HG03103 (cell line): ENCODE measurements at regions not wholly inside any gene's neighbourhood (a gene's known extent, or its start where the extent isn't known, plus 50 kb on each side); places are given as distances from the start of the nearest gene placed in this dataset.

Experiments used
- ATAC-seq: cut with Tn5 transposase; IDR thresholded peaks from one replicate; pipeline ENCODE4 v1.9.1; 2021; ENCODE audit warnings: low read depth; ENCODE audit not compliant: unreplicated experiment

DNA sequence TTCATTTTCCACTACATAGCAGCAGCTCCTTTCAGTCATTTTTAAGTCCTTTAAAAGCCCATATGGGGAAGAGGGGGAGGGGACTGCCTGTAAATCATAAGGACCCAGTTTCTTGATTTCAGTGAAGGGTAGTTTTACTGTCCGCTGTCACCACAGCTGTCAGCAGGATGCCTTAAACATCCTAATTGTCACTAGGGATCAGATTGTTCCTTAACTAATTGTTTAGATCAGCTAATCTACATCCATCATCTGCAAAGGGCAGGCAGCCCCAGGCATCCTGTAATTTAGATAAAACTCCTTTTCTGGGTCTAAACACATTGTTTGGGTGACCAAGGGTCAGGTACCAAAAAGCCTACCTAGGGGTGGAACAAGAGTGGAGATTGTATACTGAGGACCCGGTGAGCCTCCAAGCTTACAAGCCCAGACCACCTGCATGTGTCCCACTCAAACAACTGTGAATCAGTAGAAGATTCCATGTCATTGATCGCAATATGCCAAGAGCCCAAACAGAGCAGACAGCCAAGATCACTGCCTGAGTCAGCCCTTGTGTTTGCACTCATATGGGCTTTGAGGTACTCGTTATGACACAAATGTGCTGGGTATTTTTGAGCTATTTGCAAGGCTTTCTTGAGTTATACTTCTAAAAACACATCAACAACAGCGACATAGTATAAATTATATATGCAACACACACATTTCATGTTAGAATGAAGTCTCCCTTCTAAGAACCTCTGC is 198.7 kb upstream of the CEP162 start:
- no peak for ATAC-seq

DNA sequence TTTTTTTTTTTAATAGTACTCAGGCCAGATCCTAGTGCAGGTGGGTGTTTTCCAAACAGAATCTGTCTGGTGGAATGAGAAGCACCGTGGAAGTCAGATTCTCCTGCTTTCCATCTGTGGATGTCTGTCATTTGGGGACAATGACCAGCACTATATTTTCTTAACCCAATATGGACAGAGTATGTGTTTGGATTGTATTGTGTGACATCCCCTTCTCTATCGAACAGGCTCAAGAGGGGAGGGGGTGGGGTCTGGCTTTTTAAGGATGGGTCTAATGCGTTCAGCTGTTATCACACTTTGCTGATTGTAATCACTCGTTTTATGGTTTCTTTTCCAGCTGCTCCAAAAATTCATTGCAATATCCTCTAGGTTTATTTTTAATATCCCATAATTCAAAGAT is 197.5 kb upstream of the CEP162 start:
- ATAC-seq = no peak

DNA sequence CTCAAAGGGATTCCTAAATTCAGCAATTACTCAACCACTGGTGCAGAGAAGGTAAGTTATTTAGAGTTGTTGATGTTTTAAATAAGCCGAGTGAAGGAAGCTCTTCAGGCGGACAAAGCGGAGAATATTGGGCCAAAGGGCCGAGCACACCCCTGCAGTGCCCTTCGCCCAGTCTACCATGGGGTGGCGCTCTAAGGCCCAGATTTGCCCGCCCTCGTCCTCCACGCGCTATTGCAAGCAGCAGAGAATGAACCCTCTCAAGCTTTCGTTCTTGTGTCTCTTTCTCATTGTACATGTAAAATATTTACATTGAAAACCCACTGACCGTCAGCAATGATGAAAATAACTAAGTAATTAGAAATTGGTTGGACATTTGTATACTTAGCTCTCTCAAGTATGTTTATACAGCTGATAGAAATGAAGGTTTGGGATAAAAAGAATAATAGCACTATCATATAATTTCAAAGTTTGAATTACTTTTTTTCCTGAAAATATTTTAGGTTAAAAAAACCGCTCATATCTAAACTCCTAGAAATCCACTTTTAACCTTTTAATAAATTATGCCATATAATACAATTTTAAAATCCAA is 195.0 kb upstream of the CEP162 start:
- peak; percentile 67 for ATAC-seq

DNA sequence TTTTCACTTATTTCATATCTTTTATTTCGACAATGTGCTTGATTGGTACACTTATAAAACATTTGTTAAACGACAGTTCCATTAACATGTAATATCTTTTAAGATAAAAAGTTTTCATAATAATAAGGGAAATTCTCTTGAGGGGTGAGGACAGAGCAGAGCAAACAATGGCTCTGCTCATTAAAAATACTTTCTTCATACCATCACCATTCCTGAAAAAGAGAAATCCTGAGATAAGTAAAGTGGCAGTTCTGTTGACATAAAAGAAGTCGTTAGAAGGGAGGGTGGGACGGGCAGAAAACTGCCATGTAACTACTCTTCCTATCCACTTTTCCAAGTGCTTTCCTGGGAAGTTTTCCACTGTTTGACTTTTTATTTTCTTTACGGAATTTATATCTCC is 193.6 kb upstream of the CEP162 start:
- ATAC-seq = no peak

DNA sequence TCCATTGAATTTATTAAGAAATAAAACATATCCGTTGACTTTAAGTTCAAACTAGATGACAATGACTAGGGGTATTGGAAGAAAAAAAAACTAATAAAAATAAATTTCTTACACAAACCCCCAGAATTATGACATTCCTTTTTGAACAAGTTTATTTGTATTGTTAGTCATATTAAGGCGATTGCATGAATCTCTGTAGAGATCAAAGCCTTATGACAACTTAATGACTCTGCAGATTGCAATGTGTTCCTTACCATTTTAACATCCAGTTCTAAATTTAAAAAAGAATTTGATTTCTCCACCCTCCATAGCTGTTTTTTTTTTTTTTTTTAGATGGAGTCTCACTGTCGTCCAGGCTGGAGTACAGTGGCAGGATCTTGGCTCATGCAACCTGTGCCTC is 189.8 kb upstream of the CEP162 start:
- ATAC-seq = no peak

DNA sequence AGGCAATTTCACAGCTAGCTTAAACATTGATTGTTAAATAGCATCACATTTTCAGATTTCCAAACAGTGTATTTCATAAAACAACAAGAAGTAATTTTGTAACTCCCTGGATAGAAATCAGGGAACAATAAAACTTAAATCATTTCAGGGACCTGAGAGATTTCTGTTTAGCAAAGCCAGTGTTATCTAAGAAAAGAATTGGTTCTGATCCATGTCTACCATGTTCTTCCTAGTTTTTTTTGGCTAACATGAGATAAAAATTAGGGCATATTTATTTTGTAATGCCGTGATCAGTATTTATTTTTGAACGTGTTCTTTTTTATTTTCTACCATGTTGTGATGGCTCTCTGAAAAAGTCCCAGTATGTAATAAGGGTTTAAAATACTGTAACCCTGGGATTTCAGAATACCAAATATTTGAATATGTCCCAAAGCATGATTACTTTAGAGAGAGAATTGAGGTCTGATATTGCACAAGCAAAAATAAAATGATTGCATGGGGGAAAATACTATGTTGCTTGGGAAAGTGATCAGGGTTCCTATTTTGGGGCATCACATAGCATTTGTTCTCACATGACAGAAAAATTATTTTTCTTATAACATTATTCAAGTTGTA is 188.7 kb upstream of the CEP162 start:
- no peak for ATAC-seq

DNA sequence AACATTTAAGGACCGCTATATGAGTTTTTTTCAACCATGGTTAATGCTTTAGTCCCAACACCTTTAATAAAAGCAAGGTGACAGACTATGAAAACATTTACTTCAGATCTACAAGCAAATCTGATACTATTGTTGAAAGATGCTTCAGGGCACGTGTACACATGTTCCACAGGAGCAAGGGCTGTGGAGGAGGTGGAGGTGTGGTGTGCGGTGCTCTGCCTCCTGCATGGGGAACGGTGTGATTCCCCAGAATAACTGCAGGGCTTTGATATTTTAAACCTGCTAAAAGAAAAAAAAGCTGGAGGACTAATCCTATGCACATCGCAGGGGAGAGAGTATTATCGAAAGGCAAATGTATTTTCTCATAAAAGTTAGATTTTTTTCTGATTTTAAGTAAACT is 188.1 kb upstream of the CEP162 start:
- ATAC-seq = no peak

DNA sequence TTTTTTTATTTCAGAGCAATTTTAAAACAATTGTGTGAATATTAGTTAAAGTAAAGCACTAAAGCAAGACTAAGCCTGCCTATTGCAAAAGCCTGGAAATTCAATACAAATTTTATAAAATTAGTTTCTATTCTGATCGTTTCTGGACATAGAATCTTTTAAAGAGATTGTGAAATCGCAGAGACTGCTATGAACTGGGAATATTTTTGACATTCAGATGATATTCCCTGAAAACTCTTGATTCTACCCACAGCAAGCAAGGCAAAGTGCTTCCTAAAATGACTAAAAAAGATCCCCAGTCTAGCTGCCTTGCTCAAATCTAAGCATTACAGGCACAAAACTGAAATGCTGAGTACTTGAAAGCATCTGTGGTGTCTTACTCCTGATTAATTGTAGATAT is 187.6 kb upstream of the CEP162 start:
- no peak for ATAC-seq

DNA sequence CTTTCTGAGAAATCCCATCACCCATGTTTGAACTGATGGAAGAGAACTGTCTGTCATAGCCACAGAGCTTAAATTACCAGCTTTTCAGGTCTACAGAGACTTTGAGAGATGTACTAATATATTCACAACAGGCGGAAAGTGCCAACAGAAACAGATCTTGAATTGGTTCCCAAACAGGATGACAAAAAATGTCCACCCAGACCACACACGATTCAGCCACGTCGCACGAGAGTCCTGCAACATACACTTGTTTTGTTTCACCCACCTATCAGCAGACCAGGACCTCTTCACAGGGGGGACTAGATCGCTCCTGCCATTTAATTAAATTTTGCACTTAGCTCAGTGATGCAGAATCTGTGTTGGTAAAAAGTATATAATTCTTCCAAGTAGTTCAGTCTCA is 187.1 kb upstream of the CEP162 start:
- no peak for ATAC-seq

DNA sequence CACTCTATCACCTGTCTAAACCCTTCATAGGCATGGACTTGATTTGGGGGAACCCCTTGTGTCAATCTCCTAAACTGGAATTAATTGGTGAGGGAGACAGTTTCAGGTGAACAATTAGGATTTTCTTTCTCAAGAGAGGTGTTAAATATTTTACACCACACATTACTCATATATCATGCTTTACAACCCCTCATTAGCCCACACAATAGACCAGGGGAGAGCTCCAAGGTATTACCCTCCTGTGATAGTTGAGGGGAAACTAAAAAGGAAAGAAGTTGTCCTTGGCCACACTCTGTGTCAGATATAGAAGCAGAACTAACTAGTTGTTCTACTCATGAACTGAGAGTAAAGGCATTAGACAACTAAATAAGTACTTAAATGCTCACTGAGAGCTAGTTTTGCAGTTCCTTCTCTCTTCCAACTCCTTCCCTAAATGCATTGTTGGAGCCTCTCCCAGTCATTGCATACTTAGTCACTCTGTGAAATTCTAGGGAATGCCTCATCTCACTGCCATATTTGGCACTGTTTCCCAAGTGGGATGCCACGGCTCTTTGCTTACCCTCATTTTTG is 183.7 kb upstream of the CEP162 start:
- no peak for ATAC-seq

DNA sequence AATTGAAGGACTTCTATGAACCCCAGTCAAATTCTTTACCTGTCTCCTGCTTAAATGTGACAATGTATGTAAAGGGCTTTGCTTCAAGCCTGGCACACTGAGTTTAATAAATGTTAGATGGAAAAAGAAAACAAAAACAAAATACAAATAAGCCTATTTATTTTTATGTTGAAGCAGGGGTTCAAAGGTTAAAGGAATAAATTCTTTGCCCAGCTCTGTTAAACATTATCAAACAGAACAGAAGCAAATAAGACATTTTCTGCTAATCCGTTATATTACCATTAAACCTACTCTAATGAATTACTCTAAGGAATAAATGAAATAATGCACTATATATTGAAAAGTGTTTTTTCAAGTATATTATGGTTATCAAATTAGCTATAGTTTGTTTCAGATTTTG is 182.5 kb upstream of the CEP162 start:
- no peak for ATAC-seq

DNA sequence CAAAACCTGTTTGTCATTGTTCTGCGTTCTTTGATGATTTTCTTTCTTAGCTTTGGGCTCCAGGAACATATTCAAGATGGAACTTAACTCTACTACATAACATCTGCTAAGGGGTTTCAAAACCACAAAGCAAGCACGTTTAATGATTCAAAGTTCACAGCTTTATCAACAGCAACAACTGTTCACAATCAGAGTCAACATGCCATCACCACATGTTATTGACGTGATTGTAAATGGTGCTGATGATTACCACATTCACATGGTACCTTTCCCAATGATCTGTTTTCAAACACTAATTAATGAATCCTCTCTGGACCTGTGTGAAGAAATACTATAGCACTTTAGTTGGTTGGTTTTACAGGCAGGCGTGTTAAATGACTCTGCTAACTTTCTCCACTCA is 180.6 kb upstream of the CEP162 start:
- ATAC-seq = no peak

DNA sequence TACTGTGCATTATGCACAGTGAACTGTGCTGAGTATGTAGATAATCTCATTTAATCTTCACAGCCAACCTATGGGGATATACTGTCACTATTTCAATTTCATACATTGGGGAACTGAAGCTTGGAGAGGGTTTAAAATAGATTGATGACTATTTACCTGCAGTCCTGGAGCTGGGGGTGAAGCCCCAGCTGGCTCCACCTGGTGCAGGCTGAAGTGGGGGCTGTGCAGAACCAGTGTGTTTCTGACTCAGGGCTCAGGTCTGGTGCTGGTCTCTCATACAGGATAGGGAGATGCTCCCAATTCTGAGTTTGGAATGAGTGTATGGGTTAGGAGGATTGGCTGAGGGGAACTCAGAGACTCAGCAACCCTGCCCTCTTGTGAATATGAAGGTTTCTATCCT is 176.1 kb upstream of the CEP162 start:
- no peak for ATAC-seq

DNA sequence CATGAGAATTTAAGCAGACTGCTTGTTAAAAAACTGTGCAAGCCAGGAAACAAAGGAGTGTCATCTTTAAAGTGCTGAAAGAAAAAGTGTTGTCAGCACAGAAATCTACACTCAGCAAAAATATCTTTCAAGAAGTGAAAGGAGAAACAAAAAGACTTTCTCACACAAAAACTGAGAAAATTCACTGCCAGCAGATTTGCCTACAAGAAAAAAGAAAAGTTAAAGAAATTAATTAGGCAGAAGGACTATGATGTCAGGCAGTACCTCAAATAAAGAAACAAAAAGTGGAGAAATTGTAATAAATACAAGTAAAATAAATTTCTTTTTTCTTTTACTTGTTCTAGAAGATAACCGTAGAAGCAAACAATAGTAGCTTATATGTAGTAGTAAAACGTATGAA is 171.6 kb upstream of the CEP162 start:
- no peak for ATAC-seq

DNA sequence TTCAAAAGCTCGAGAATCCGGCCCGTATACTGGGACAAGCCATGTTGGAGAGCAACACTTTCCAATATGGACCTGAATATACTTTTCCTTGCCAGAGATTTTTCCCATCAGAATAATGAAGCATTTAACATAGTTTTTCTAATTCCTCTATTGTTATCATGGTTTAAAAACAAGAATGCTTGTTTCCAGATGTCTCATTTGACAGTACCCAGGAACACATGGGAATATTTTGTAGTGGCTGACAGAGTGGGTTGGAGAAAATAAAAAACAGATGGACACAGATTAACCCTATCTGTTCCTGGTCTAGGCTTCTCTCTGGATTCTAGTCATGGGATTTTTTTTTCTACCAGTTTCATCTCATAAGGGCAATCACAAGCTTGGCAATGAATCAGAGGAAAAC is 164.8 kb upstream of the CEP162 start:
- no peak for ATAC-seq

DNA sequence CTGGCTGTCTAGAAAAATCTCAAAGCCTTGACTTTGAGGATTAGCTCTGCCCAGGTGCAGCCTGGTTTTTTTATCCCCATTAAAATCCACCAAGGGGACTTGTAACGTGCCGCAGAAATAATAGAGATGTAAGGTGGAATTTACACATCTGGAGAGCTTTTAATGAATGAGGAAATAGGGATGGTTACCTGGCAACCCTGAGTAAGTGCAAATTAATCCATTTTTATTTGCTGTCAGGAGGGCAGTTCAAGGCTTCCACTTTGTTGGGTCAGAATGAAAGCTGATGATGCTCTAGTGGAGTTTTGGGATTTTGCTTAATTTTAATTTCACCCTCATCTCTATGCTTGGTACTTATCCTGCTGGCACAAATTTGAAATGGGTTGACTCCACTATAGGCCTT is 163.4 kb upstream of the CEP162 start:
- no peak for ATAC-seq

DNA sequence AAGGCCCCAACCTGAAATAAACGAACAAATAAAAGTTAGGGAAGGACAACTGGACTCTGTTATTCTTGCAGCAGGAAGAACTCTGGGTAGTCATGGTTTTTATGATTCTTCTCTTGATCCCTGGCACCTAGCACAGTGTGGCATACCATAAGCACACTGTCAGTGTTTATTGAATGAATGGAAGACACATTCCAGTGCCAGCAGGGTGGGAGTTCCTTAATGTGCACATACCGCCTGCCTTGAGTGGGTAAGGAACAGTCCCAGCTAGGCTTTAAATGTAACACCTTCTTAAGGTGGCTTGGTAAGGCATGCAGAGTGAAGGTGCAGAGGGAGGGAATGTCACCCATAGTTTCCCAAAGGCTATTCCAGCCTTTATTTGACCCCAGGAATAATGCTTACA is 162.9 kb upstream of the CEP162 start:
- no peak for ATAC-seq

DNA sequence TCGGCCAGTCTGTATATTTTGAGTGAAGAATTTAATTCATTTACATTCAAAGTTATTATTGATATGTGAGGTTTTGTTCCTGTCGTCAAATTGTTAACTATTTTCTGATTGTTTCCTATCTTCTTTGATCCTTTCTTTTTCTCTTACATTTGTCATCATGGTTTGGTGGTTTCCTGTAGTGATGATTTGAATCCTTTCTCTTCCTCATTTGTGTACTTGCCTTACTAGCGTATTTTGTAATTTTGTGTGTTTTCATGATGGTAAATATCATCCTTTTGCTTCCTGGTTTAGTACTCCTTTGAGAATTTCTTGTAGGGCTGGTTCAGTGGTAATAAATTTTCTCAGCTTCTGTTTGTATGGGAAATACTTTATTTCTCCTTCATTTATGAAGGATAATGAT is 151.7 kb upstream of the CEP162 start:
- ATAC-seq = no peak

DNA sequence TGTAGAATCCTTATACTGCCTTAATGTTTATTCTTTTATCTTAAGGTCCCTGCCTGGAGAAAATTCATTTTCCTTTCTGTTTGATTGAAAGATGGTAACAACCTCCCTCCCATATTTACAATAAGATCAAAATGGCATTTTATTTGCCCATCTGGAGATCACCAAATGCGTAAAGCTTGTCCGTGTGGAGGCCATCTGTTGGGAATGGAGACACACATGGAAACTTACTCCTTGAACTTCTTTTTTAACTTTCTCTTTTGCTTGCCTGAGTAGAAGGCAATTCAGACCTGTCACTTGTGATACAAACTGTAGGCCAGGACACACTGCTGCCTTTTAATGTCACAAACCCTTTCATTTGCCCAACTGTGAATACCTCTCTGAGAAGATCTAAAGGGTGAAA is 144.8 kb upstream of the CEP162 start:
- ATAC-seq = no peak

DNA sequence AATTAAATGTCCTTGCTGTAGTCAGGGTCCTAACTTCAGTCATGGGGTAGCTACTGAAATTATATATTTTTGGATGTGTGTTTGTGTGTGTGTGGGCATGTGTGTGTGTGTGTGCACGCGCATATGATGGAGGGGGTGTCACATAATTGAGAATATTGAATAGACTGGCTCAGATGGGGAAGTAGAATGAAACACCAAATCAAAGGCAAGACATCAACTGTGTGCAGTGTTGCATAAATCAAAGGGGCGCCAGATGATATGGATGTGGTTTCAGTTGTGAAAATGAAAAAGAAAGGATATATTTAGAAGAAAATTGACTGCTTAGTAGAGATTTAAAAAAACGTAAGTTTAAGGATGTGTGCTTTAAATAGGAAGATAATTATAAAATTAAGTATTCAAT is 144.2 kb upstream of the CEP162 start:
- ATAC-seq = peak; percentile 54

DNA sequence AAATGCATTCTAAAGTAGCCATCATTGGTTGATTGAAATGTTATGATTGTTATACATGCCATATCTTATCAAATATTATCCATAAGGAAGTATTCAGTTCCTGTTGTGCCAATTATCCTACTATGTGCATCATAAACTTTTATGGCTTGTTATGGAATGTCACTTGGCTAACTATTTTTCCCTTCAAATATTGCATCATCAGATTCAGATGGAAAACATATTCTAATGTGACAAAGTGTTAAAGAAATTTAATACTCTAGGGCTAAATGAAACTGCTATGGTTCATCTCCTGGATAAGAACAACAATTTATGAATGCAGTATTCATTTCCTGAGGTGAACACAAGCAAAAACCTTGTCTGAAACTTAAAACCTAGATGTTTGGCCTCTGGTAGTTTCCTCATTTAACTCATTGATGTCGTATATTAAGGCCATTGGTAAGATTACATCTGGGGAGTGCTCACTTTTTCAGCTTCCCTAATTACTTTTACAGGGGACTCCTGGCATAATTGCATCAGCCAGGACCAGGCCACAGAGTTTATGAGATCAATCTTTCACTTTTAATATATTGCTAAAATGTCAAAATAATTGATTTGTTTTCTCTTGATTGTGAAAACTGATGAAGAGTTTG is 134.9 kb upstream of the CEP162 start:
- no peak for ATAC-seq
